Left lung (tissue), 4 donors: ENCODE measurements at regions not wholly inside any gene's neighbourhood (a gene's known extent, or its start where the extent isn't known, plus 50 kb on each side); places are given as distances from the start of the nearest gene placed in this dataset.

ENCODE experiments used
- ATAC-seq: fragments of 200-7000 bp; cut with Tn5 transposase; one replicate; pipeline ENCODE4 v1.9.1; 2020; ENCODE audit warnings: moderate library complexity
- DNase-seq, 4 donors: peaks; one replicate each; pipeline ENCODE4 v3.0.0-alpha.2; 2013 to 2020
- H3K27ac ChIP-seq, 2 donors: fragments of 200-600 bp; sonication (generic) in 1 of 2; one replicate each; pipeline versions ENCODE4 v1.5.0 to v1.8.0; 2020 to 2021
- H3K27me3 ChIP-seq, 2 donors: fragments of 200-600 bp; sonication (generic) in 1 of 2; one replicate each; pipeline versions ENCODE4 v1.5.0 to v1.8.0; 2020 to 2021
- H3K36me3 ChIP-seq, 2 donors: fragments of 200-600 bp; sonication (generic) in 1 of 2; one replicate each; pipeline versions ENCODE4 v1.5.0 to v1.8.0; 2020 to 2021
- H3K4me1 ChIP-seq, 2 donors: fragments of 200-600 bp; one replicate each; pipeline ENCODE4 v1.8.0; 2021
- H3K4me3 ChIP-seq, 2 donors: fragments of 200-600 bp; sonication (generic) in 1 of 2; one replicate each; pipeline versions ENCODE4 v1.5.0 to v1.8.0; 2020 to 2021; ENCODE audit warnings: mild to moderate bottlenecking in 1 of 2
- H3K9me3 ChIP-seq, 2 donors: fragments of 200-600 bp; sonication (generic) in 1 of 2; one replicate each; pipeline versions ENCODE4 v1.5.0 to v1.8.0; 2020 to 2021
- intact Hi-C, 2 donors: fragments of 100-400 bp; cut with DNase I; formaldehyde crosslinking; loops; one replicate each; pipeline versions ENCODE4 v1.11.2 to v1.14.2; 2022
- TF ChIP-seq, protein P1 (sequence below), 2 donors: fragments of 200-600 bp; sonication (generic) in 1 of 2; IDR thresholded peaks; one replicate each; pipeline versions ENCODE4 v1.5.0 to v1.8.0; 2021; ENCODE audit warnings: antibody characterized with exemption in 2 of 2
- donor health status: DM: no; HTN: yes; CAD: no.
- donor health status: DM: no; HTN: no; CAD: no.

DNA sequence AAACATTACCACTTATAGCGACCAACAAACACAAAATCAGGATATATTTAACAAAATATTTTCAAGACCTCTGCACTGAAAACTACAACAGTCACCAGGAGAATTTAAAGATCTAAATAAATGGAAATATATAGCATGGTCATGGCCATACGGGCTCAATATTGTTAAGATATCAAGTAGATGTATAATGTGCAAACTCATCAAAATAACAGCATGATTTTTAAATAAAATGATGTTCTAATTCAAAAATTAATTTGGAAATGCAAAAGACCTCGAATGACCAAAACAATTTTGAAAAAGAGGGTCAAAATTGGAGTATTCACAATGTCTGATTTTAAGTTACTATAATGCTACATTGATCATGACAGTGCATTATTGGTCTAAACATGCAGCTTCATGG lies 159.1 kb upstream of the NDN start:
- ATAC-seq (no peak), DNase-seq (no peak)
- Histone ChIP-seq H3K4me3 (no peak overlapping the region), H3K9me3 (no peaks in the 10 kb centered on the region), H3K4me1 (no peaks in the 10 kb centered on the region), H3K27ac (no peak overlapping the region), H3K36me3 (no peaks in the 10 kb centered on the region), H3K27me3 (no peaks in the 10 kb centered on the region)
- TF ChIP-seq, protein P1, sequence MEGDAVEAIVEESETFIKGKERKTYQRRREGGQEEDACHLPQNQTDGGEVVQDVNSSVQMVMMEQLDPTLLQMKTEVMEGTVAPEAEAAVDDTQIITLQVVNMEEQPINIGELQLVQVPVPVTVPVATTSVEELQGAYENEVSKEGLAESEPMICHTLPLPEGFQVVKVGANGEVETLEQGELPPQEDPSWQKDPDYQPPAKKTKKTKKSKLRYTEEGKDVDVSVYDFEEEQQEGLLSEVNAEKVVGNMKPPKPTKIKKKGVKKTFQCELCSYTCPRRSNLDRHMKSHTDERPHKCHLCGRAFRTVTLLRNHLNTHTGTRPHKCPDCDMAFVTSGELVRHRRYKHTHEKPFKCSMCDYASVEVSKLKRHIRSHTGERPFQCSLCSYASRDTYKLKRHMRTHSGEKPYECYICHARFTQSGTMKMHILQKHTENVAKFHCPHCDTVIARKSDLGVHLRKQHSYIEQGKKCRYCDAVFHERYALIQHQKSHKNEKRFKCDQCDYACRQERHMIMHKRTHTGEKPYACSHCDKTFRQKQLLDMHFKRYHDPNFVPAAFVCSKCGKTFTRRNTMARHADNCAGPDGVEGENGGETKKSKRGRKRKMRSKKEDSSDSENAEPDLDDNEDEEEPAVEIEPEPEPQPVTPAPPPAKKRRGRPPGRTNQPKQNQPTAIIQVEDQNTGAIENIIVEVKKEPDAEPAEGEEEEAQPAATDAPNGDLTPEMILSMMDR (IDR thresholded peaks at IDR 0.05): no peak
- intact Hi-C loops: no loop called here

DNA sequence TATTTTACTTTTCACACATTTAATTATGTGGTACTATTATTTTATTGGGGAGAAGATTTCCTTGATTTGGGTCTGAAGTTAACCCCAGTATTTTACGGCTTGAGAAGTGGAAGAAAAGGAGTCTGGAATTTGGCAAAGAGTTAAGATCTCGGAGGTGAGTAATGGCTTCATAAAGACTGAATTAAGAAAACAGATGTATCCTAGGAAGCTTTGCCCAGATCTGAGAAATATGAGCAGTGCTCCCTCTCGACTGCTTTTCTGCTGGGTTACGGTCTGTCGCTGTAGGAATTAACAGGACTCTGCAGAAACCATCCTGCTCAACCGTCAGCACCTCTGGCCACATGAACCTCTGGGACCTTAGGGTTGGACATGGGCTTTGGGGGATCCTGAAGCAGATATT lies 163.6 kb upstream of the NDN start:
- TF ChIP-seq, protein P1 (IDR thresholded peaks at IDR 0.05): no peak
- intact Hi-C loops: no loop called here

DNA sequence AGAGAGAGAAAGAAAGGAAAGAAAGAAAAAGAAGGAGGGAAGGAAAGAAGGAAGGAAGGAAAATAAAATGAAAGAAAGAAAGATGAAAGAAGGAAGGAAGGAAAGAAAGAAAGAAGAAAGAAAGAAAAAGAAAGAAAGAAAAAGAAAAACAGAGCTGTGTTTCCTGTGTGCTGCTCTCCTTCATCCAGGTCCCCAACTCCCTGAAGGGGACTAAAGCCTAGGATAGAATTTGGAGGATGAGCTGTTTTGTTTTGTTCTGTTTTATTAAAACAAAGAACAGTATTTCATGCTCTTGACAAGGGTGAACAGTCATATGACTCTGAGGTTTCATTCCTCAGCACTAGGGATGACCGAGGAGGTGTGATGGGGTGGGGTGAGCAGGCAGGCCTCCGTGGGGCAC lies 164.8 kb upstream of the NDN start:
- TF ChIP-seq, protein P1 (IDR thresholded peaks at IDR 0.05): no peak
- DNase-seq: no peak
- ATAC-seq: no peak
- intact Hi-C loops: no loop called here
- Histone ChIP-seq H3K27me3 (no peaks in the 10 kb centered on the region), H3K36me3 (no peaks in the 10 kb centered on the region), H3K4me3 (no peak overlapping the region), H3K9me3 (no peaks in the 10 kb centered on the region), H3K4me1 (no peaks in the 10 kb centered on the region), H3K27ac (no peak overlapping the region)

More for the DNA sequence above, 163.6 kb upstream of the NDN start:
- H3K27me3 ChIP-seq: no peaks in the 10 kb centered on the region
- H3K9me3 ChIP-seq: no peaks in the 10 kb centered on the region
- H3K27ac ChIP-seq: no peak overlapping the region
- no peaks in the 10 kb centered on the region for H3K4me1 ChIP-seq
- no peaks in the 10 kb centered on the region for H3K36me3 ChIP-seq
- no peak overlapping the region for H3K4me3 ChIP-seq
- ATAC-seq (no peak), DNase-seq (no peak)

GRCh38 chr15:23853286-23853685 lies 166.2 kb upstream of the NDN start:
- Histone ChIP-seq H3K9me3 (no peaks in the 10 kb centered on the region), H3K36me3 (no peaks in the 10 kb centered on the region), H3K4me1 (no peaks in the 10 kb centered on the region), H3K27me3 (no peaks in the 10 kb centered on the region), H3K4me3 (no peak overlapping the region), H3K27ac (no peak overlapping the region)
- intact Hi-C loops: no loop called here
- no peak for ATAC-seq
- TF ChIP-seq, protein P1 (IDR thresholded peaks at IDR 0.05): no peak
- peak in 1 of 4 donors; percentile 15 for DNase-seq

DNA sequence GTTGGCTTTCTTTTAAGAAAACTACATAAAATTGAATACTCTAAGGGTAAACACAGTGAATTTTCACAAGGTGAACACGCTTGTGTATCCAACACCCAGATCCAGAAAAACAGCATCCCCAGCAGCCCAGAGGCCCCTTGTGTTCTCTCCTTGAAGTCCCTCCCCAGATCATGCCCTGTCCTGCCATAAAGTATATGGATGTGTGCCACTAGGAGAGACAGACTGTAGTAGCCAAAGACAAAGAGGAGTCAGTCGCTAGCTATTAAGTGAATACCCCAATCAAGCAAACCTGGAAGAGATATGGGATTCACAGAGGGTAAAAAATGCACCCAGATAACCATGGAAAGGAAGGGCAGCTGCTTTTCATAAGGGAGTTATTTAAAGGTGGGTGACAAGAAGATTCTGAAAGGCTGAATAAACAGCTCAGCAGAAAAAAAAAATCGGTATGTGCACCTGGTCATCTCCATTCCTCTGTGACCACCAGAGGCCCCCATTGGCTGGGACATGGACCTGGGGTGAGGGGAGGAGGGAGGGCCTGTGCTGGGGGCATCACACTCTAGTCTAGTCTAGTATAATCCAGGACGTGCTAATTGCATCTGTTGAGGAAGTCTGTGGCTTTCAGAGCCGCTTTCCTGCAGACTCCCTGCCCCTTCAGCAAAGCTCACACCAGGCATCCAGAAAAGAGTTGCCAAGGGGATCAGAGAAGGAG lies 167.3 kb upstream of the NDN start:
- peaks cover 0 to 4% of the 10 kb centered on the region in 2 donors for H3K27me3 ChIP-seq
- no peak for DNase-seq
- H3K4me3 ChIP-seq: no peak overlapping the region
- intact Hi-C loops: no loop called here
- H3K36me3 ChIP-seq: no peaks in the 10 kb centered on the region
- no peaks in the 10 kb centered on the region for H3K9me3 ChIP-seq
- no peak overlapping the region for H3K27ac ChIP-seq
- TF ChIP-seq, protein P1 (IDR thresholded peaks at IDR 0.05): no peak
- no peaks in the 10 kb centered on the region for H3K4me1 ChIP-seq
- ATAC-seq: no peak
